ENCODE measurements at regions not wholly inside any gene's neighbourhood (a gene's known extent, or its start where the extent isn't known, plus 50 kb on each side); places are given as distances from the start of the nearest gene placed in this dataset.

- TF ChIP-seq RARB (CRISPR knock-in tag; IDR thresholded peaks at IDR 0.05) (no peak), PATZ1 (CRISPR knock-in tag; IDR thresholded peaks at IDR 0.05; ENCODE audit: borderline replicate concordance) (no peak), CSRNP3 (CRISPR knock-in tag; IDR thresholded peaks at IDR 0.05) (no peak), ZNF70 (CRISPR knock-in tag; IDR thresholded peaks at IDR 0.05) (no peak), ZNF8 (CRISPR knock-in tag; IDR thresholded peaks at IDR 0.05) (no peak)
These were observed 1552.2 kb downstream of the PCDH9 start for GRCh38 chr13:65677906-65678305.
